ENCODE measurements at regions not wholly inside any gene's neighbourhood (a gene's known extent, or its start where the extent isn't known, plus 50 kb on each side); places are given as distances from the start of the nearest gene placed in this dataset.
A peak's percentile ranks its signal among the peaks of the same experiment; 100 is the strongest.

- DNase-seq: no peak
Observed at GRCh38 chr2:176544991-176545956, 276.0 kb downstream of the MTX2 start.

DNA sequence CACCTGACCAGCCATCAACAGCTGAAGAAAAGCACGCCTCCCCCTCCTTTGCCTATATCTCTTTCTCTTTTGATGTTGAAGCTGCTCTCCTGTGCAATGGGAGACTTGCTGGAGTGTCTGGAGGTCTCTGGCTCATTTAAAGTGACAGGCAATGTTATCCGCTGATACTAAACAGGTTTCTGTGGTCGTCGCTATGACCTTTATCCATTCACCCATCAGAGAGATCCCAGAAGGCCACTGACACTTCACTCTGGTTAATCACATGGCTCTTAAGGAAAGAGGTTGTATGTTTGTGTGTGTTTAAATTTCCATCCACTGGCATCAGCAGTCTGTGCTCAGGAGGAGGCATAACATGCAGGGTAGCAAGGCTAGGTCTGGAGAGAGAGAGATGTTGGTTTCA is 277.3 kb downstream of the MTX2 start:
- DNase-seq: no peak

DNA sequence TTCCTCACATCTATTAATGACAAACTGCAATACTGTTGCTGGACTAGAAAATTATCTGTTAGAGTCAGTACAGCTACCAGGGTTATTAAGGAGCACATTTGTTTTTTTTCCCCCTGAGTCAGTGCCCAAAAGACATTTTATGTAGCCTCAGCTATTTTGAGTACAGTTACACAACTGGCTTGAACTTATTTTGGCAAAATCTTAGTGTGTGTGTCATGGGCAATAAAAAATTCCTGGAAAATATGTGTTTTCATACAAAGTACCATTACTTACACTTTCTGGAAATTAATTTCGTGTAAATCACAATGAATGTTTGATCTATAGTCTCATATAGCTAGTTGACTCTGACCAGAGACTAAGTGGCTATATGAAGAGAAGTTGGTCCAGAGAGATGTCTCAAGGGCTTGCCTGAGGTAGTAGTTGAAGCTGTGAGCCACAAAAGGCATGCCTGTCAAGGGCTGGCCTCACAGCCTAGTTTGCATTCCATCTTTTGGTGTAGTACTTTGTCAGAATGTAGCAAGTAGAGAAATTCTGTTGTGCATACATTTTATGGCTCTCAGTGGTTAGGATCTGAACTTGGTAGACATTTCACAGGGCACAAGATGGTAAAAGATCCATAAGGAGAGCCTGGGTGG is 283.4 kb downstream of the MTX2 start:
- DNase-seq: no peak

- DNase-seq: no peak
Observed at GRCh38 chr2:176553685-176554100, 284.5 kb downstream of the MTX2 start.

- peak; percentile 13 to 52 for DNase-seq
Observed at GRCh38 chr2:176554101-176555048, 285.1 kb downstream of the MTX2 start.

- no peak for DNase-seq
Observed at GRCh38 chr2:176555112-176555511, 285.9 kb downstream of the MTX2 start.

DNA sequence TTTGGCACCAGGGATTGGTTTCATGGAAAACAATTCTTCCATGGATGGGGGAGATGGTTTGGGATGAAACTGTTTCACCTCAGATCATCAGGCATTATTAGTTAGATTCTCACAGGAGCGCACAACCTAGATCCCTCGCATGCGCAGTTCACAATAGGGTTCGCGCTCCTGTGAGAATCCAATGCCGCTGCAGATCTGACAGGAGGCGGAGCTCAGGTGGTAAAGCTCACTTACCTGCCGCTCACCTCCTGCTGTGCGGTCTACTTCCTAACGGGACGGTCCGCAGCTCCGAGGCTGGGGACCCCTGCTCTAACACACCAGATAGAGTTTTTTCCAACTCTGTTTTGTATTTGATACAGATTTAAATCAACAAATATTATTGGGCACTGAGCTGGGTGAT is 286.5 kb downstream of the MTX2 start:
- DNase-seq: no peak

DNA sequence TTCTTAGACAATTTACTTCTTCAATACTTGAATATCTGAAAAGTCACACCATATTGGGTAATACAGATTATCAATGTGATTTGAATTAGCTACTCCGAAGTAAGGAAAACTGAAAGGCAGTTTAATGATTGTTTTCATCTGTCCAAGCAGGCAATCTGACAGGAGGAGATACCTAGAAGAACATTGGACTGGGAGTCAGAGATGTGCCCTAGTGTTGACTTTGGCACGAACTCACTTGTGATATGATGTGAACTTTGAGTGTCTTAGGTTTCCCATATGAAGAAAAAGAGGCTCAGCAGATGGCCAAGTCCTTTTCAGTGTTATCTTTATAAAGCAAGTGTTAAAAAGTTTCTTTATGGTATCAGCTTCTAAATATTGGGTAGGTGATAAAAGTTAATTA is 287.1 kb downstream of the MTX2 start:
- DNase-seq: no peak

- DNase-seq: no peak
Observed at GRCh38 chr2:176557821-176558220, 288.6 kb downstream of the MTX2 start.

GRCh38 chr2:176558574-176559140 is 289.4 kb downstream of the MTX2 start:
- no peak for DNase-seq

GRCh38 chr2:176560296-176560695 is 291.1 kb downstream of the MTX2 start:
- DNase-seq: no peak

- DNase-seq: no peak
Observed at GRCh38 chr2:176561706-176562105, 292.5 kb downstream of the MTX2 start.

GRCh38 chr2:176562359-176563078 is 293.3 kb downstream of the MTX2 start:
- no peak for DNase-seq

DNA sequence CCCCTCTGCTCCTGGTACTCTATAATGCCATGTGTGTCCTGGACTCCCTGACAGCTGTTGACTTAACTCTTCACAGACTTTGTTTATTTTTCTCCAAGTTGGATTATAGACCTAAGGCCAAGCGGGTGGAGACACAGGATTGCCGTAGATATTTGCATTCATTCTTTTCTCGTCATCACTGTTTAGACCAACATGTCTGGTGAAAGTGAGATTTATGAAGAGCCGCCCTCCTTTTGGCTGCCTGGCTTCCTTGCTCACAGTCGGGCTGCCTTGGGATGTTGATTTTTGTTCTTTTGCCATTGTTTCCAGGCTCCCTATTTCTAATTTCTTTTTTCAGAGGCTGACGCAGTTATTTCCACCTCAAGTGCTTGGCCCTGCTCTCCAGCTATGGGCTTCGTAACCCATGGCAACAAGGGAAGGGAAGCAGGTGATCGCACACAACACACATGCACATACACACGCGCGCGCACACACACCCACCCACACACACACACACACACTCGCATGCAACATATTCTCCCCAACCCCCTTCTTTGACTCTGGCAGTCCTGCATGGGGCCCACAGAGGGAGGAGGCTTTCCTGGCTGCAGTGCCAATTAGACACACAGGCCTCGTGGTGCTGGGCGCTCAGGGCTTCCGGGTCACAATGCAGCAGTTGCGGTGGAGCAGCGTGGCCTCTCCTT is 296.5 kb downstream of the MTX2 start:
- DNase-seq: no peak

DNA sequence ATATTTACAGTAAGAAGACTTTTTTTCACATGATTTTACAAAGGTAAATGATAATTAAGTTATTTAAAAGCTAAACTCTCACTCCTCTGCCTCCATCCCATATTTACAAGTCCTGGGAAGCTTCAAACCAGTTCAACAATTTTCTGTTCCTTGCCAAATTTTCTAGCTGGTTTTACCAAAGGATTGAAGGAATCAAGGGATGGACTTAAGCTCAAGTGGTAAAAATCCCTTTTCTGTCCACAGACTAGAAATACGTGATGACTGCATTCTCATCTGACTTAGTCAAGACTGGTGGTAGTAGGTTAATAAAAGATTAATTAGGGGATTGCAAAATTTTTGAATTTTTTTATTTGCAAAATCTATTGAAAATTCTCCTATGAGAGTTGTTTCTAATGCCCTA is 297.3 kb downstream of the MTX2 start:
- no peak for DNase-seq

- DNase-seq: no peak
Observed at GRCh38 chr2:176566961-176567360, 297.7 kb downstream of the MTX2 start.

DNA sequence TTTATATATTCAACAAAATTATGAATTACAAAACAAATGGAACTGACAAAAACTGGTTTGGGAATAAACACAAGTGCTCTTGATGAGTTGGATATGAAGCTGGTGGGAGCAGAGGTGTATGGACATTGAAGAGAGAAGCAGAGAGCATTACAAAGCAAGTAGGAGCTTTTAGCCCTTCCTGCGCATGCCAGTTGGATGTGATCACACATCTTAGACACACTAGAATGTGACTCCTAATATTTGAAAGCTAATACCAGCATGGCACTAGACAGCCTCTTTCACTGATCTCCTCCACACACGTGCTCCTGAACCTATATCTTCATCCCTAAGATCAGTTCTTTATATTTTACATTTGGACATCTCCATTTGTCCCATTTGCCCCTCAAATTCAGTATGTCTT is 298.1 kb downstream of the MTX2 start:
- no peak for DNase-seq

GRCh38 chr2:176569574-176569973 is 300.3 kb downstream of the MTX2 start:
- DNase-seq: no peak

DNA sequence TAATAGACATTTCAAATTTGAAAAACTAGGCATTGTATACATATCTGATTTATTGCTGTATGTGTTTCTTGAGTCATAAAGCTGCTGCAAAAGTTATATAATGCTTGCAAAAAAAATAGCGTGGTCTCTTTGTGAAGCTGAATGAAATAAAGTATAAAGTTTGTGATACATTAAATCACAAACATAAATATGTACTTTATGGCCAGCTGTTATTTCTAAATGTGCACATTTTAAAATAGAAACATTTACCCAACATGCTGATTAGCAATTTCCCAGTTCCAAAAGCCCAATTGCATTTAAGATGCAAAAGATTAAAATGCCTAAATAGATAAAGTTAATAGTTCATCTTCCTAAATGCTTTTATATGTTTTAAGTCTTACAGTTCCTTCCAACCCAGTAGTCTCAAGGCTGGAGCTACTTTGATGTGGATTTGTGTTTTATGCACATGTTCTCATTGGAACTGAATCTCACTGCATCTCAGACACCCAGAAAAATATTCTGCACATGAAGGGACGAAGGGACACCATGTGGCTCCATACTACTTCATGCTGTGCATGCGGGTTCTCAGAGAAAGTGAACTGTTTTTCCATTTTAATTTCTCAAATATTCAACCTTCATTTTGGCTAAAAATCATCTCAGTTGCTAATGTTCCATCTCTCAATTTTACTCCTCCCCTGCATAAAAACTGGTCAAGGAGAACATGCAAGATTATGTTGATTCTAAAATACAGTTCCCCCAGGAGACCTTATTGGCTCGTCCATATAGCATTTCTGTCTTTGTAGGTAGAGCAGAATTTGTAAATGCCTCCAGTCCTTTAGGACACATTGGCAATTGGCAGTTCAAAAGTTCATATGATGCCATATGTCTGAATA is 304.6 kb downstream of the MTX2 start:
- DNase-seq: no peak

All from inflammatory macrophage (primary cell).